ENCODE measurements at regions not wholly inside any gene's neighbourhood (a gene's known extent, or its start where the extent isn't known, plus 50 kb on each side); places are given as distances from the start of the nearest gene placed in this dataset.

DNA sequence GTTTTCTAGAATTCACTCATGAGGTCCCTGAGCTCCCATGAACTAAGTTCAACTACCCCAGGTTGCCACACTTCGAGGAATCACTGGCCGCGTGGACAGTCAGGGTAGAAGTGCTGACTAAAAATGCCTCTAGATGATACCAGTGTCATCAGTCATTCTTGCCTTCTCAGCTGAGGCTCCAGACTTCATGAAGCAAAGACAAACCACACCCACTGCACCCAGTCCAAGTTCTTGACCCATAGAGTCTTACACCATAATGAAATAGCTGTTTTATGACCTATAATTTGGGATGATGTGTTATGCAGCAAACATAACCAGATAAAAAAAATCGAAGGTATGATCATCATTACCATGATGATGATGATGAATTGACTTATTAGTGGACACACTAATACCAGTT is 632.9 kb upstream of the TLE4 start:
- Histone ChIP-seq H3K27ac (ENCODE audit: low read depth, low read length, poor library complexity, severe bottlenecking) (no peak overlapping the region), H3K36me3 (ENCODE audit: insufficient read depth, low read length, poor library complexity, severe bottlenecking) (no peaks in the 10 kb centered on the region), H3K9me3 (ENCODE audit: low read depth, low read length, poor library complexity, severe bottlenecking) (no peaks in the 10 kb centered on the region), H3K27me3 (replicated peaks; ENCODE audit: insufficient read depth, low read depth, low read length, poor library complexity) (no peaks in the 10 kb centered on the region), H3K4me3 (ENCODE audit: low read depth, low read length, poor library complexity, severe bottlenecking) (no peak overlapping the region), H3K4me1 (ENCODE audit: insufficient read depth, low read length, poor library complexity, severe bottlenecking) (no peaks in the 10 kb centered on the region)
- ChIA-PET POLR2A (ENCODE audit: low non-redundant PET) (no interaction called here), CTCF (no interaction called here)
- BruUV-seq (replicated peaks), result no TSS peak
- TF ChIP-seq, protein P1, sequence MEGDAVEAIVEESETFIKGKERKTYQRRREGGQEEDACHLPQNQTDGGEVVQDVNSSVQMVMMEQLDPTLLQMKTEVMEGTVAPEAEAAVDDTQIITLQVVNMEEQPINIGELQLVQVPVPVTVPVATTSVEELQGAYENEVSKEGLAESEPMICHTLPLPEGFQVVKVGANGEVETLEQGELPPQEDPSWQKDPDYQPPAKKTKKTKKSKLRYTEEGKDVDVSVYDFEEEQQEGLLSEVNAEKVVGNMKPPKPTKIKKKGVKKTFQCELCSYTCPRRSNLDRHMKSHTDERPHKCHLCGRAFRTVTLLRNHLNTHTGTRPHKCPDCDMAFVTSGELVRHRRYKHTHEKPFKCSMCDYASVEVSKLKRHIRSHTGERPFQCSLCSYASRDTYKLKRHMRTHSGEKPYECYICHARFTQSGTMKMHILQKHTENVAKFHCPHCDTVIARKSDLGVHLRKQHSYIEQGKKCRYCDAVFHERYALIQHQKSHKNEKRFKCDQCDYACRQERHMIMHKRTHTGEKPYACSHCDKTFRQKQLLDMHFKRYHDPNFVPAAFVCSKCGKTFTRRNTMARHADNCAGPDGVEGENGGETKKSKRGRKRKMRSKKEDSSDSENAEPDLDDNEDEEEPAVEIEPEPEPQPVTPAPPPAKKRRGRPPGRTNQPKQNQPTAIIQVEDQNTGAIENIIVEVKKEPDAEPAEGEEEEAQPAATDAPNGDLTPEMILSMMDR (conservative IDR thresholded peaks at IDR 0.05; ENCODE audit: low read depth, low read length), result no peak
- no peak for TF ChIP-seq EZH2 (IDR thresholded peaks at IDR 0.05; ENCODE audit: borderline replicate concordance, low read depth, low read length, poor library complexity, severe bottlenecking)
- intact Hi-C loops (cut with micrococcal nuclease; ENCODE audit: unreplicated experiment), result no loop called here
- DNase-seq (ENCODE audit: low spot score), result no peak

DNA sequence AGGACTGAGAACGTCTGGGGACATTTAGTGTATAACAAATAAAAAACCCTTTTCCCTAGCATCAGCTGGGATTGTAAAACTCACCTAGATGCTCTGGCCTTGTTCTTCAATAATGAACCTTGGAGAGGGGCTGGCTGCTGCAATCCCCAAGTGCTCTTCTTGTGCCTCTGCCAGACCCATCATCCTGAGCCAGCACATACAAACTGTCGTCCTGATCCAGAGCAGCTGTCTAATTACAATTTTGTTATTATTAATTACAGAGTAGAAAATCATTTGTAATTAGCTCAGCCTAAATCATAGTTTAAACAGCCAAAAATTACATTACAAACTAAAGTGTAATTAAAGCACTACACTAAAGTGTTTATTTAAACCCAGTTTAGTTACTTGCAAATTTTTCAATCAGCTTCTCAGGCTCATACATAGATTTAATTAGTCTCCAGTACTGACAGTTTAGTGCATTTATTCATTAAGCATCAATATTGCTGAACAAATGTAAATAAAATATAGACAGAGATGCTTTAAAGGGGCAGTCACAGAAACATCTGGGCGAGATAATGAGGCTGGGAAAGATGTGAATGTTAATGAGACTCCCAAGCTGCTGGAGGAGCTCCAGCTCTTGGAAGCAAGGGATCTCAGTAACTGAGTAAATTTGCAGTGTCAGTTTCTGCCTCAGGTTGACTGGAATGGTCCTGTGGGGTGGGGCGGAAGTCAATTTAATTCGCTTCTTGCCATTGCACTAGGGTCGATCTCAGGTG is 632.3 kb upstream of the TLE4 start:
- Histone ChIP-seq H3K4me3 (ENCODE audit: low read depth, low read length, poor library complexity, severe bottlenecking) (no peak overlapping the region), H3K27ac (ENCODE audit: low read depth, low read length, poor library complexity, severe bottlenecking) (no peak overlapping the region), H3K36me3 (ENCODE audit: insufficient read depth, low read length, poor library complexity, severe bottlenecking) (no peaks in the 10 kb centered on the region), H3K4me1 (ENCODE audit: insufficient read depth, low read length, poor library complexity, severe bottlenecking) (no peaks in the 10 kb centered on the region), H3K27me3 (replicated peaks; ENCODE audit: insufficient read depth, low read depth, low read length, poor library complexity) (no peaks in the 10 kb centered on the region), H3K9me3 (ENCODE audit: low read depth, low read length, poor library complexity, severe bottlenecking) (no peaks in the 10 kb centered on the region)
- no TSS peak for BruUV-seq (replicated peaks)
- no peak for TF ChIP-seq EZH2 (IDR thresholded peaks at IDR 0.05; ENCODE audit: borderline replicate concordance, low read depth, low read length, poor library complexity, severe bottlenecking)
- TF ChIP-seq, protein P1 (conservative IDR thresholded peaks at IDR 0.05; ENCODE audit: low read depth, low read length), result no peak
- ChIA-PET POLR2A (ENCODE audit: low non-redundant PET) (no interaction called here), CTCF (no interaction called here)
- DNase-seq (ENCODE audit: low spot score), result no peak
- intact Hi-C loops (cut with micrococcal nuclease; ENCODE audit: unreplicated experiment), result no loop called here

DNA sequence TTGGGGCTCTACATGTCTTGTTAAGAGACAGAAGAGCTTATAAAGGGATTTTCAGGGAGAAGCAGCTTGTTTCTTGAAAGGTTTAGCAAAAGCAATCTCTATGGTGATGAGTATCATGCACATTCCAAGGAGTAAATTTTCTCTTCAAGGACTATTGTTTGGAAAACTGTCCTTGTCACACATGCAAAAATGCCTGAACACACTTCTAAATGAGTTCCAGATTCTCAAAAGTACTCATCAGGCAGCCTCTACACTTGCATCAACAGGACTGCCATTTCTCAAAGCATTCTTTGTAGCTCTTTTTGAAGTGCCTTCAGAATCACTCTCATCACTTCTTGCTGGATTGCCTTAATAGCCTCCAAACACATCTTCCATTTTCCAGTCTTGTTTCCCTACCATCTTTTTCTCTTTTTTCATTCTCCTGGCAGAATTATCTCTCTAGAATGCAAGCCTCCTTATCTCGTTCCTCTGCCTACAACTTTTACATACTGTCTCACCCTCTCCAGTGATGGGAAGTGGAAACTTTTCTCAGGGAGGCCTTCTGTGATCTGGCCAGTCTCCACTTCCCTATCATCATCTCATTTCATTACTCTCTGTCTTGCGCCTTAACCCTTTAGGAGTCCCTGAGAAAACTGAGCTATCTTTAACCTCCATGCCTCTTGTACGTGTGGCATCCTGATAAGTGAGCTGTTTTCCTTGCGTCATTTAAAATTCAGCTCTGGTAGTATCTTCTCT is 631.5 kb upstream of the TLE4 start:
- ChIA-PET CTCF (no interaction called here), POLR2A (ENCODE audit: low non-redundant PET) (no interaction called here)
- Histone ChIP-seq H3K27ac (ENCODE audit: low read depth, low read length, poor library complexity, severe bottlenecking) (no peak overlapping the region), H3K36me3 (ENCODE audit: insufficient read depth, low read length, poor library complexity, severe bottlenecking) (no peaks in the 10 kb centered on the region), H3K4me3 (ENCODE audit: low read depth, low read length, poor library complexity, severe bottlenecking) (no peak overlapping the region), H3K4me1 (ENCODE audit: insufficient read depth, low read length, poor library complexity, severe bottlenecking) (no peaks in the 10 kb centered on the region), H3K27me3 (replicated peaks; ENCODE audit: insufficient read depth, low read depth, low read length, poor library complexity) (no peaks in the 10 kb centered on the region), H3K9me3 (ENCODE audit: low read depth, low read length, poor library complexity, severe bottlenecking) (no peaks in the 10 kb centered on the region)
- no peak for DNase-seq (ENCODE audit: low spot score)
- no peak for TF ChIP-seq EZH2 (IDR thresholded peaks at IDR 0.05; ENCODE audit: borderline replicate concordance, low read depth, low read length, poor library complexity, severe bottlenecking)
- TF ChIP-seq, protein P1 (conservative IDR thresholded peaks at IDR 0.05; ENCODE audit: low read depth, low read length), result no peak
- intact Hi-C loops (cut with micrococcal nuclease; ENCODE audit: unreplicated experiment), result no loop called here
- BruUV-seq (replicated peaks), result no TSS peak

Data from A673 (cell line).